Ishikawa (cell line): ENCODE measurements at regions not wholly inside any gene's neighbourhood (a gene's known extent, or its start where the extent isn't known, plus 50 kb on each side); places are given as distances from the start of the nearest gene placed in this dataset.

Experiments used
- CEBPB ChIP-seq: IDR thresholded peaks from 2 replicates; pipeline ENCODE4 v1.6.1; 2012
- CREB1 ChIP-seq: IDR thresholded peaks from 2 replicates; pipeline ENCODE4 v1.6.1; 2012; ENCODE audit warnings: low read depth
- EGR1 ChIP-seq: IDR thresholded peaks from 2 replicates; pipeline ENCODE4 v1.6.1; 2012
- EP300 ChIP-seq: IDR thresholded peaks from 2 replicates; pipeline ENCODE4 v1.6.1; 2012; ENCODE audit warnings: borderline replicate concordance
- FOXM1 ChIP-seq: IDR thresholded peaks from 2 replicates; pipeline ENCODE4 v1.6.1; 2012; ENCODE audit warnings: low read depth, borderline replicate concordance
- MAX ChIP-seq: IDR thresholded peaks from 2 replicates; pipeline ENCODE4 v1.6.1; 2012
- NFIC ChIP-seq: IDR thresholded peaks from 2 replicates; pipeline ENCODE4 v1.6.1; 2012
- RAD21 ChIP-seq: IDR thresholded peaks from 2 replicates; pipeline ENCODE4 v1.6.1; 2012; ENCODE audit warnings: low read depth
- TAF1 ChIP-seq: IDR thresholded peaks from 2 replicates; pipeline ENCODE4 v1.6.1; 2012; ENCODE audit warnings: low read depth, mild to moderate bottlenecking
- TCF12 ChIP-seq: IDR thresholded peaks from 2 replicates; pipeline ENCODE4 v1.6.1; 2012; ENCODE audit warnings: low read depth
- TEAD4 ChIP-seq: IDR thresholded peaks from 2 replicates; pipeline ENCODE4 v1.6.1; 2012
- YY1 ChIP-seq: IDR thresholded peaks from 2 replicates; pipeline ENCODE4 v1.6.1; 2012; ENCODE audit warnings: low read depth
- ZBTB7A ChIP-seq: IDR thresholded peaks from 2 replicates; pipeline ENCODE4 v1.6.1; 2012; ENCODE audit warnings: low read depth
- TF ChIP-seq, protein P1 (sequence below): IDR thresholded peaks from 2 replicates; pipeline ENCODE4 v1.6.1; 2012
- TF ChIP-seq, protein P2 (sequence below): IDR thresholded peaks from 2 replicates; pipeline ENCODE4 v1.6.1; 2012; ENCODE audit warnings: low read depth, mild to moderate bottlenecking

DNA sequence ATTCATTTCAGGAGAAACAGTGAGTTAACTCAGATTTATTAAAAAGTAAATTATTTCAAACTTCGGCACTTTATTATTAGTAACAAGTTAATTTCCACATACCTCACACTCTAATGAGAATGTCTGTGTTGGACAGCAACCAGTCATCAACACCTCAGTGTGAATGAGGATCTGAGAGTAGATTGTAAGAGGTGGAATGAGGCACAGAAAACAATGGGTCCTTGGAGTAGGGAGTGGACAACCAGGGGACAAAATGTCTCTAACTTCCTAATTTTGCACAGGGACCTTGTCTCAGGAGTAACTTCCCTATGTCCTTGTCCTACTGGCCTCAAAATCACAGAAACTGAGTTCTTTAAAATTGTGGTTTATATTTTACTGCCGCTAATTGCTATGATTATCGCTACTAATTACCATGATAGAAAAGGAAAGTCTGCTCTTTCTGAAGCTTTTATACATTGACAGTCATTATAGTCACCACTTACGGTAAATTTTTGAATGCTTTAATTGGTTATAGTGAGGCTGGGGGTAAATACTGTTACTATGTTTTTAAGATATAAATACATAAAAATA, 82.2 kb upstream of the LRPPRC start:
- TF ChIP-seq TAF1 = no peak
- TF ChIP-seq CREB1 = no peak
- TF ChIP-seq, protein P1, sequence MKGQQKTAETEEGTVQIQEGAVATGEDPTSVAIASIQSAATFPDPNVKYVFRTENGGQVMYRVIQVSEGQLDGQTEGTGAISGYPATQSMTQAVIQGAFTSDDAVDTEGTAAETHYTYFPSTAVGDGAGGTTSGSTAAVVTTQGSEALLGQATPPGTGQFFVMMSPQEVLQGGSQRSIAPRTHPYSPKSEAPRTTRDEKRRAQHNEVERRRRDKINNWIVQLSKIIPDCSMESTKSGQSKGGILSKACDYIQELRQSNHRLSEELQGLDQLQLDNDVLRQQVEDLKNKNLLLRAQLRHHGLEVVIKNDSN = no peak
- TF ChIP-seq, protein P2, sequence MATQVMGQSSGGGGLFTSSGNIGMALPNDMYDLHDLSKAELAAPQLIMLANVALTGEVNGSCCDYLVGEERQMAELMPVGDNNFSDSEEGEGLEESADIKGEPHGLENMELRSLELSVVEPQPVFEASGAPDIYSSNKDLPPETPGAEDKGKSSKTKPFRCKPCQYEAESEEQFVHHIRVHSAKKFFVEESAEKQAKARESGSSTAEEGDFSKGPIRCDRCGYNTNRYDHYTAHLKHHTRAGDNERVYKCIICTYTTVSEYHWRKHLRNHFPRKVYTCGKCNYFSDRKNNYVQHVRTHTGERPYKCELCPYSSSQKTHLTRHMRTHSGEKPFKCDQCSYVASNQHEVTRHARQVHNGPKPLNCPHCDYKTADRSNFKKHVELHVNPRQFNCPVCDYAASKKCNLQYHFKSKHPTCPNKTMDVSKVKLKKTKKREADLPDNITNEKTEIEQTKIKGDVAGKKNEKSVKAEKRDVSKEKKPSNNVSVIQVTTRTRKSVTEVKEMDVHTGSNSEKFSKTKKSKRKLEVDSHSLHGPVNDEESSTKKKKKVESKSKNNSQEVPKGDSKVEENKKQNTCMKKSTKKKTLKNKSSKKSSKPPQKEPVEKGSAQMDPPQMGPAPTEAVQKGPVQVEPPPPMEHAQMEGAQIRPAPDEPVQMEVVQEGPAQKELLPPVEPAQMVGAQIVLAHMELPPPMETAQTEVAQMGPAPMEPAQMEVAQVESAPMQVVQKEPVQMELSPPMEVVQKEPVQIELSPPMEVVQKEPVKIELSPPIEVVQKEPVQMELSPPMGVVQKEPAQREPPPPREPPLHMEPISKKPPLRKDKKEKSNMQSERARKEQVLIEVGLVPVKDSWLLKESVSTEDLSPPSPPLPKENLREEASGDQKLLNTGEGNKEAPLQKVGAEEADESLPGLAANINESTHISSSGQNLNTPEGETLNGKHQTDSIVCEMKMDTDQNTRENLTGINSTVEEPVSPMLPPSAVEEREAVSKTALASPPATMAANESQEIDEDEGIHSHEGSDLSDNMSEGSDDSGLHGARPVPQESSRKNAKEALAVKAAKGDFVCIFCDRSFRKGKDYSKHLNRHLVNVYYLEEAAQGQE = peak; percentile 51; the same call in 1 of the 2 replicates
- TF ChIP-seq CEBPB = no peak
- TF ChIP-seq NFIC = no peak
- TF ChIP-seq RAD21 = no peak
- TF ChIP-seq TEAD4 = no peak

GRCh38 chr2:44079686-44080085, 83.9 kb upstream of the LRPPRC start:
- no peak for TF ChIP-seq ZBTB7A

GRCh38 chr2:44083054-44083453, 85.6 kb upstream of the PPM1B start:
- TF ChIP-seq CEBPB (no peak), TEAD4 (no peak), TAF1 (no peak), EGR1 (no peak), CREB1 (no peak), MAX (no peak), RAD21 (no peak), EP300 (no peak), ZBTB7A (no peak), YY1 (no peak), FOXM1 (no peak), NFIC (no peak), TCF12 (no peak)
- TF ChIP-seq, protein P1 = no peak
- TF ChIP-seq, protein P2 = no peak

GRCh38 chr2:44084850-44085249, 83.8 kb upstream of the PPM1B start:
- TF ChIP-seq, protein P2 = no peak
- TF ChIP-seq TCF12 (no peak), TEAD4 (no peak), YY1 (no peak), MAX (no peak), EP300 (no peak), CREB1 (no peak), CEBPB (no peak), RAD21 (no peak), TAF1 (no peak), FOXM1 (no peak), NFIC (no peak)
- TF ChIP-seq, protein P1 = no peak
